Heart left ventricle (tissue), 16 donors: ENCODE measurements at regions not wholly inside any gene's neighbourhood (a gene's known extent, or its start where the extent isn't known, plus 50 kb on each side); places are given as distances from the start of the nearest gene placed in this dataset.
"Not testable (repeated sequence)": the region's sequence is repeated elsewhere in the genome, so short reads cannot be mapped to it uniquely, and the experiment has no call there.

Experiments used
- ATAC-seq, 4 donors: fragments of 200-7000 bp; cut with Tn5 transposase; one replicate each; pipeline ENCODE4 v1.9.1; 2020 to 2022; ENCODE audit warnings: moderate library complexity in 4 of 4, mild to moderate bottlenecking in 3 of 4, moderate number of reproducible peaks in 1 of 4
- DNase-seq, 5 donors: peaks; one replicate each; pipeline ENCODE4 v3.0.0-alpha.2; 2020
- H3K27ac ChIP-seq, 12 donors: fragments of 200-600 bp; sonication (generic) in 4 of 12; one replicate each; pipeline versions ENCODE4 v1.5.0 to v1.8.0; 2016 to 2022; ENCODE audit warnings: mild to moderate bottlenecking in 2 of 12
- H3K27me3 ChIP-seq, 9 donors: fragments of 200-600 bp; sonication (generic) in 2 of 9; one replicate each; pipeline versions ENCODE4 v1.5.1 to v1.8.0; 2016 to 2022; ENCODE audit warnings: mild to moderate bottlenecking in 3 of 9
- H3K36me3 ChIP-seq, 9 donors: fragments of 200-600 bp; sonication (generic) in 2 of 9; one replicate each; pipeline versions ENCODE4 v1.5.0 to v1.8.0; 2018 to 2022; ENCODE audit warnings: mild to moderate bottlenecking in 2 of 9
- H3K4me1 ChIP-seq, 12 donors: fragments of 200-600 bp; sonication (generic) in 4 of 12; one replicate each; pipeline versions ENCODE4 v1.5.0 to v1.8.0; 2016 to 2022; ENCODE audit warnings: mild to moderate bottlenecking in 3 of 12
- H3K4me3 ChIP-seq, 12 donors: fragments of 200-600 bp; sonication (generic) in 4 of 12; one replicate each; pipeline versions ENCODE4 v1.5.0 to v1.8.0; 2017 to 2022; ENCODE audit warnings: mild to moderate bottlenecking in 9 of 12, moderate library complexity in 4 of 12
- H3K9me3 ChIP-seq, 12 donors: fragments of 200-600 bp; sonication (generic) in 4 of 12; one replicate each; pipeline versions ENCODE4 v1.5.0 to v1.8.0; 2016 to 2022; ENCODE audit warnings: mild to moderate bottlenecking in 1 of 12
- CTCF ChIP-seq, 12 donors: fragments of 200-600 bp; sonication (generic) in 4 of 12; IDR thresholded peaks; one replicate each; pipeline versions ENCODE4 v1.5.0 to v1.8.0; 2018 to 2022; ENCODE audit warnings: antibody characterized with exemption in 12 of 12, mild to moderate bottlenecking in 5 of 12
- POLR2A ChIP-seq, 2 donors: fragments of 450-650 bp; IDR thresholded peaks; one replicate each; pipeline ENCODE4 v1.6.1; 2017; ENCODE audit warnings: antibody characterized with exemption in 2 of 2, mild to moderate bottlenecking in 2 of 2, moderate library complexity in 2 of 2
- WGBS, 4 donors: extraction: QIAGEN DNeasy Blood & Tissue Kit in 2 of 4; methylation state at CpG; one replicate each; pipeline versions ENCODE4 v1.1.5 to v1.1.7; 2013 to 2018; 5-methylcytosine and 5-hydroxymethylcytosine counted together
- intact Hi-C, 10 donors: fragments of 100-400 bp; cut with DNase I; formaldehyde crosslinking; loops; one replicate each; pipeline versions ENCODE4 v1.11.1 to v1.14.2; 2022
- donor health status: ischemic (EF 13 %, LVEDD 7.1; RV severe dilation, severe dysfunction).
- donor health status: healthy with polysubstance abuse.
- donor health status: DM: no; HTN: yes; CAD: no.
- donor health status: DM: no; HTN: no; CAD: no.
- donor health status: ischemic (EF 25% LVEDD 6.9; RV normal size, moderate dysfunction).
- donor health status: ischemic (EF 25% LVEDD 5.7; RV mildly dilated, moderate dysfunction).
- donor health status: healthy.
- donor health status: DM: yes; HTN: yes; CAD: no.
- donor health status: ischemic (EF 35%, LVEDD 5.7; RV mildly dilated, moderate dysfunction).
- donor health status: nonischemic (EF 11% LVEDD 7.7; RV severe dilation, severe dysfunction).
- donor health status: DM: yes; HTN: yes; CAD: no.
- donor health status: PGD.
- donor health status: ischemic (EF 29% LVEDD 5.4; RV normal size, mild dysfunction).
- donor health status: nonischemic (EF 23%, LVEDD 6.1; RV moderate dilation, normal function).

DNA sequence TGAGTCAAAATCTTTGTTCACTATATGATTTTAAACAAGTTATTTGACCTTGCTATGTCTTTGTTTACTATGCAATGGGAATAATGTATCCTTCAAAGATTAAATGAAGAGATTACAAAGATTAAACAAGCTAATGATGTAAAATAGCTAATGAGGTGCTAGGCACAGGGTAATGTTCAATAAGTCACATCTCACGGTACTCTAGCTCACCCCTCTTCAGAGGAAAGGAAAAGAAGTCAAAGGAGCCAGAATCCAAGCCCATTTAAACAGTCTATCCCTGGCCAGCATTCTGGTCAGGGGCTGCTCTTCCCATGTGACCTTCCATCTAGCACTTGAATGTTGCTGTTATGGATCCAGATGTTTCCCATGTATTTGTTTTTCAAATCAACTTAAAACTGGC is 412.4 kb upstream of the CAMK1G start:
- H3K4me3 ChIP-seq, result no peak overlapping the region
- H3K27ac ChIP-seq, result no peak overlapping the region
- H3K36me3 ChIP-seq, result no peaks in the 10 kb centered on the region
- TF ChIP-seq CTCF (IDR thresholded peaks at IDR 0.05), result no peak
- TF ChIP-seq POLR2A (IDR thresholded peaks at IDR 0.05), result no peak
- peaks cover 0 to 10% (median 0%) of the 10 kb centered on the region in 12 donors for H3K9me3 ChIP-seq
- no peaks in the 10 kb centered on the region for H3K27me3 ChIP-seq
- no peaks in the 10 kb centered on the region for H3K4me1 ChIP-seq
- WGBS, 4 donors, result 0% methylated on average over 1 of the region's 1 CpG
- DNase-seq, result no peak
- intact Hi-C loops, result no loop called here
- ATAC-seq, result no peak

DNA sequence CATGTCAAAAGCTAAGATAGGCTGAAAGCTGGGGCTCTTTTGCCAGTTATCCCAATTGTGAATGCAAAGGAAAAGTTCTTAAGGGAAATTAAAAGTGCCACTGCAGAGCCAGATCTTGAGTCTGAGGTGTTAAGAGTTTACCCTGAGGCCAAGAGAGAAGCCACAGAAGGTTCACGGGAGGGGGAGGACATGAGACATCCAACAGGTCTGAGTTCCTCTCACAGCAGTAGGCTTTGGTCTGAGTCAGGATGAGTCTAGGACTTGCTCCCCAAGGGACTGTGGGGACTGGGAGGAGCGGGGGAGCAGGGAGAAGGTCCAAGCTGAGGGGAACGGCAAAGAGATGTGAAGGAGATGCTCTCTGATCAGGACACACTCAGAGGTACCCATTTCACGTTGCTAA is 411.2 kb upstream of the CAMK1G start:
- Histone ChIP-seq H3K27ac (no peak overlapping the region), H3K9me3 (peaks cover 0 to 10% (median 0%) of the 10 kb centered on the region in 12 donors), H3K4me3 (no peak overlapping the region), H3K36me3 (no peaks in the 10 kb centered on the region), H3K4me1 (no peaks in the 10 kb centered on the region), H3K27me3 (no peaks in the 10 kb centered on the region)
- intact Hi-C loops, result no loop called here
- 83 to 87% (median 84%) methylated on average over 4 of the region's 4 CpGs for WGBS, 4 donors
- DNase-seq (no peak), ATAC-seq (no peak)
- TF ChIP-seq POLR2A (IDR thresholded peaks at IDR 0.05) (no peak), CTCF (IDR thresholded peaks at IDR 0.05) (no peak)

GRCh38 chr1:209172792-209173542 is 410.5 kb upstream of the CAMK1G start:
- H3K4me1 ChIP-seq, H3K27me3 ChIP-seq, H3K36me3 ChIP-seq, ATAC-seq, intact Hi-C loops, H3K4me3 ChIP-seq, H3K27ac ChIP-seq, DNase-seq: not testable (repeated sequence)
- 91 to 94% (median 93%) methylated on average over 21 to 31 of the region's 31 CpGs for WGBS, 4 donors
- peaks cover 0 to 10% (median 0%) of the 10 kb centered on the region in 12 donors for H3K9me3 ChIP-seq

GRCh38 chr1:209173796-209174195 is 409.7 kb upstream of the CAMK1G start:
- WGBS, 4 donors, result 86 to 100% (median 90%) methylated on average over 2 of the region's 2 CpGs; no CpG with 5 or more reads in 1 of the 4 donors
- H3K27ac ChIP-seq, H3K36me3 ChIP-seq, intact Hi-C loops, DNase-seq, H3K4me3 ChIP-seq, H3K27me3 ChIP-seq, H3K4me1 ChIP-seq: not testable (repeated sequence)
- ATAC-seq, result peak in 1 of 4 donors; percentile 20
- H3K9me3 ChIP-seq, result peaks cover 0 to 10% (median 0%) of the 10 kb centered on the region in 12 donors

GRCh38 chr1:209176866-209177430 is 406.6 kb upstream of the CAMK1G start:
- no peak for TF ChIP-seq POLR2A (IDR thresholded peaks at IDR 0.05)
- no peak for TF ChIP-seq CTCF (IDR thresholded peaks at IDR 0.05)

More at GRCh38 chr1:209176866-209177430, 406.6 kb upstream of the CAMK1G start:
- Histone ChIP-seq H3K9me3 (peaks cover 0 to 15% (median 0%) of the 10 kb centered on the region in 12 donors), H3K27ac (no peak overlapping the region), H3K4me3 (no peak overlapping the region), H3K4me1 (no peaks in the 10 kb centered on the region), H3K27me3 (no peaks in the 10 kb centered on the region), H3K36me3 (no peaks in the 10 kb centered on the region)
- 93 to 100% (median 98%) methylated on average over 2 of the region's 2 CpGs for WGBS, 4 donors
- no peak for DNase-seq
- no peak for ATAC-seq
- intact Hi-C loops, result no loop called here
